Gastrocnemius medialis (tissue), 4 donors: ENCODE measurements at regions not wholly inside any gene's neighbourhood (a gene's known extent, or its start where the extent isn't known, plus 50 kb on each side); places are given as distances from the start of the nearest gene placed in this dataset.

Experiments
- ATAC-seq, 2 donors: fragments of 150-250 bp; one replicate each; pipeline ENCODE4 v1.9.1; 2016
- DNase-seq, 2 donors: peaks; one replicate each; pipeline ENCODE4 v3.0.0-alpha.2; 2019
- H3K27ac ChIP-seq, 4 donors: fragments of 200-600 bp; sonication (generic); 1 replicate in 1 of 4; 2 replicates in 3 of 4; pipeline ENCODE4 v1.5.1; 2016 to 2018; ENCODE audit warnings: mild to moderate bottlenecking in 2 of 4, moderate library complexity in 1 of 4
- H3K27me3 ChIP-seq, 3 donors: fragments of 200-600 bp; sonication (generic) in 2 of 3; 1 replicate in 1 of 3; 2 replicates in 2 of 3; pipeline versions ENCODE4 v1.5.1 to v1.6.0; 2016 to 2019; ENCODE audit warnings: mild to moderate bottlenecking in 1 of 3, moderate library complexity in 1 of 3
- H3K36me3 ChIP-seq, 2 donors: fragments of 200-600 bp; sonication (generic) in 1 of 2; one replicate each; pipeline ENCODE4 v1.5.1; 2017 to 2018
- H3K4me1 ChIP-seq, 2 donors: fragments of 200-600 bp; sonication (generic) in 1 of 2; one replicate each; pipeline ENCODE4 v1.5.1; 2016 to 2017; ENCODE audit warnings: mild to moderate bottlenecking in 2 of 2
- H3K4me3 ChIP-seq, 4 donors: fragments of 200-600 bp; sonication (generic) in 3 of 4; 1 replicate in 1 of 4; 2 replicates in 3 of 4; pipeline ENCODE4 v1.5.1; 2016 to 2019; ENCODE audit warnings: mild to moderate bottlenecking in 2 of 4
- H3K9me3 ChIP-seq, 3 donors: fragments of 200-600 bp; sonication (generic) in 2 of 3; 1 replicate in 1 of 3; 2 replicates in 2 of 3; pipeline ENCODE4 v1.5.1; 2016 to 2019
- CTCF ChIP-seq, 5 experiments: fragments of 450-650 bp in 3 of 5; fragments of 200-600 bp in 2 of 5; sonication (generic) in 2 of 5; IDR thresholded peaks in 4 of 5; conservative IDR thresholded peaks in 1 of 5; 1 replicate in 4 of 5; 2 replicates in 1 of 5; pipeline ENCODE4 v1.5.1; 2016 to 2019; ENCODE audit warnings: antibody characterized with exemption in 5 of 5, mild to moderate bottlenecking in 3 of 5, moderate library complexity in 3 of 5
- POLR2A ChIP-seq, 2 donors: fragments of 450-650 bp; IDR thresholded peaks; one replicate each; pipeline ENCODE4 v1.6.1; 2017; ENCODE audit warnings: antibody characterized with exemption in 2 of 2, mild to moderate bottlenecking in 2 of 2, moderate library complexity in 2 of 2
- in situ Hi-C, 4 donors: fragments of 200-750 bp; cut with MboI; loops; one replicate each; pipeline versions ENCODE4 v1.15.0 to v1.8.0; 2017; ENCODE audit warnings: low sequenced_read_pairs in 4 of 4
- intact Hi-C: fragments of 100-400 bp; cut with DNase I; formaldehyde crosslinking; loops from one replicate; pipeline ENCODE4 v1.15.1; 2023; ENCODE audit warnings: low total_unique reads

DNA sequence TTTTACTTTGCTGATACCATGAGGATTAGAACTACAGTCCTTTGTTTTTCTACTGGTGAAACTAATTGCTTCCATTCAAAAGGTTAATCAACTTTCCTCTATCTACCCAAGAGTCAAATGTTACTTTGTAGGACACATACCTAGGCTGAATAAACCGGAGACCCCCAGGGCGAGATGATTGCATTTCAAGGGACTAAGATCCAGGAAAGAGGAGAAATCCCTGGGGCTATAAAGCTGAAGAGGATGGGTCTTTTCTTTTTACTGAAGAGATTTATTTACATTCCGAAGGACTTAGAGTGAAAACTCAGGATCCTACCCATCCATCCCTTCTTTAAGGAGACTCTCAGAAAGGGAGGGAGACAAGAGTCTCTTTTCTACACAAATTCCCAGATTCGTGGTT, 331.9 kb downstream of the CDH19 start:
- H3K9me3 ChIP-seq, result peaks cover 0 to 6% (median 0%) of the 10 kb centered on the region in 3 donors
- intact Hi-C loops, result no loop called here
- H3K4me3 ChIP-seq, result no peak overlapping the region
- in situ Hi-C loops, result no loop called here
- DNase-seq (no peak), ATAC-seq (no peak)
- TF ChIP-seq POLR2A (IDR thresholded peaks at IDR 0.05) (no peak), CTCF (IDR thresholded peaks at IDR 0.05 in 4 of 5, conservative IDR thresholded peaks at IDR 0.05 in 1 of 5) (no peak)
- no peaks in the 10 kb centered on the region for H3K27me3 ChIP-seq
- no peaks in the 10 kb centered on the region for H3K36me3 ChIP-seq
- H3K4me1 ChIP-seq, result no peaks in the 10 kb centered on the region
- H3K27ac ChIP-seq, result no peak overlapping the region

- ATAC-seq (no peak), DNase-seq (no peak)
- Histone ChIP-seq H3K4me1 (no peaks in the 10 kb centered on the region), H3K27ac (no peak overlapping the region), H3K4me3 (no peak overlapping the region), H3K27me3 (no peaks in the 10 kb centered on the region), H3K9me3 (peaks cover 0 to 6% (median 0%) of the 10 kb centered on the region in 3 donors), H3K36me3 (no peaks in the 10 kb centered on the region)
- intact Hi-C loops (no loop called here), in situ Hi-C loops (no loop called here)
- TF ChIP-seq CTCF (IDR thresholded peaks at IDR 0.05 in 4 of 5, conservative IDR thresholded peaks at IDR 0.05 in 1 of 5), result no peak
- TF ChIP-seq POLR2A (IDR thresholded peaks at IDR 0.05), result no peak
Measured at GRCh38 chr18:66264130-66264529, 339.8 kb downstream of the CDH19 start.

DNA sequence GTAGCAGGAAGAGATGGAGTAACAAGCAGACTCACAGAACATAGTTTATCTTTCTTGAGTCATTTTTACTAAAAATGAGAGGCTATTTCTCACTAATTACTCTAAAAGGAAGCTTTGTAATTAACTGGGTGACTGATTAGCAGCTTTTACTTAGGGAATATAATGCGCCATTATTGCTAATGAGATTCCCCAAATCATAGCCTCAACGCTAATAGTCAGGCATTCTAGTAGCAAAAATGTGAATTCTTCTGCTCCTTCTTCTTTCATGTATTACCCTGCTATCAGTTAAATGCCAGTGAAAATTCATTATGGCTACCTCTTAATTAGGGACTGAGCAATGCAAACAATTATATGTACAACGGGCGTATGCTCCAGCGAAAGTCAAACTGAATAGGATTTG, 349.8 kb downstream of the CDH19 start:
- no peak overlapping the region for H3K4me3 ChIP-seq
- no peaks in the 10 kb centered on the region for H3K36me3 ChIP-seq
- no peak for ATAC-seq
- H3K27ac ChIP-seq, result no peak overlapping the region
- intact Hi-C loops (no loop called here), in situ Hi-C loops (no loop called here)
- no peaks in the 10 kb centered on the region for H3K27me3 ChIP-seq
- TF ChIP-seq CTCF (IDR thresholded peaks at IDR 0.05 in 4 of 5, conservative IDR thresholded peaks at IDR 0.05 in 1 of 5), result no peak
- no peak for TF ChIP-seq POLR2A (IDR thresholded peaks at IDR 0.05)
- no peaks in the 10 kb centered on the region for H3K4me1 ChIP-seq
- DNase-seq, result no peak
- no peaks in the 10 kb centered on the region for H3K9me3 ChIP-seq

- H3K9me3 ChIP-seq, result no peaks in the 10 kb centered on the region
- no peak for ATAC-seq
- DNase-seq, result no peak
- in situ Hi-C loops (no loop called here), intact Hi-C loops (no loop called here)
- no peak overlapping the region for H3K27ac ChIP-seq
- H3K4me1 ChIP-seq, result no peaks in the 10 kb centered on the region
- H3K27me3 ChIP-seq, result no peaks in the 10 kb centered on the region
- no peak for TF ChIP-seq CTCF (IDR thresholded peaks at IDR 0.05 in 4 of 5, conservative IDR thresholded peaks at IDR 0.05 in 1 of 5)
- no peaks in the 10 kb centered on the region for H3K36me3 ChIP-seq
- H3K4me3 ChIP-seq, result no peak overlapping the region
Measured at GRCh38 chr18:66252703-66253102, 351.2 kb downstream of the CDH19 start.

DNA sequence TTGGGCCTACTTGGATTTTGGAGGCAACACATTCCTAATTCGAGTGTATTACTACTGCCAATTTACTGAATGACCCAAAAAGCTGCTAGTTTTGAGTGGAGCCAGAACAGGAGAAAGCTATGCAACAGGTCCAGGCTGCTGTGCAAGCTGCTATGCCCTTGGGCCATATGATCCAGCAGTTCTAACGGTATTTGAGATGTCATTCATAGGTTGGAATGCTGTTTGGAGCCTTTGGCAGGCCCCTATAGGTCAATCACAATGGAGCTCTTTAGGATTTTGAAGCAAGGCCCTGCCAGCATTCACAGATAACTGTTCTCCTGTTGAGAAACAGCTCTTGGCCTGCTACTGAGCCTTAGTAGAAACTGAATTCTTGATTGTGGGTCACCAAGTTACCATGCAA, 368.7 kb downstream of the CDH19 start:
- ATAC-seq, result no peak
- TF ChIP-seq POLR2A (IDR thresholded peaks at IDR 0.05) (no peak), CTCF (IDR thresholded peaks at IDR 0.05 in 4 of 5, conservative IDR thresholded peaks at IDR 0.05 in 1 of 5) (no peak)
- H3K36me3 ChIP-seq, result no peaks in the 10 kb centered on the region
- H3K27ac ChIP-seq, result no peak overlapping the region
- H3K4me3 ChIP-seq, result no peak overlapping the region
- no peaks in the 10 kb centered on the region for H3K4me1 ChIP-seq
- no peaks in the 10 kb centered on the region for H3K27me3 ChIP-seq
- in situ Hi-C loops, result no loop called here
- H3K9me3 ChIP-seq, result no peaks in the 10 kb centered on the region
- DNase-seq, result no peak
- intact Hi-C loops, result no loop called here
